ENCODE measurements at regions not wholly inside any gene's neighbourhood (a gene's known extent, or its start where the extent isn't known, plus 50 kb on each side); places are given as distances from the start of the nearest gene placed in this dataset.
"Not testable (repeated sequence)": the region's sequence is repeated elsewhere in the genome, so short reads cannot be mapped to it uniquely, and the experiment has no call there.

DNA sequence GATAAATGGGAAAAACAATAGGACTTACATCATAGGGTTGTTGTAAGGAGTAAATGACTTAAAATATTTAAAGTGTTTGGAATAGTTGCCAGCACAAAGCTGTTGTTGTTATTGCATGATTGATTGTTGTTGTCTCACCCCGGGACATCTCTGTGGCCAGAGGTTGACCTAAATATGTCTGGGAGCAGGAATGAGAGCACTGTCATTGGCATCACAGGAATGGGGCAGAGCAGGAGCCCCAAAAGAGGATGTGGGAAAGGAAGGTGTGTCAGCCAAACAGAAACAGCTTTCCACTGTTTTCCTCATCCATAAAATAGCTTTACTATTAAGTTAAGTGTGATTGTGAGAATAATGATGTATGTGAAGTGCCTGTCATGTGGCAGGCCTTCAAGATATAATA, 121.6 kb downstream of the TMEM168 start:
- TF ChIP-seq, protein P1, sequence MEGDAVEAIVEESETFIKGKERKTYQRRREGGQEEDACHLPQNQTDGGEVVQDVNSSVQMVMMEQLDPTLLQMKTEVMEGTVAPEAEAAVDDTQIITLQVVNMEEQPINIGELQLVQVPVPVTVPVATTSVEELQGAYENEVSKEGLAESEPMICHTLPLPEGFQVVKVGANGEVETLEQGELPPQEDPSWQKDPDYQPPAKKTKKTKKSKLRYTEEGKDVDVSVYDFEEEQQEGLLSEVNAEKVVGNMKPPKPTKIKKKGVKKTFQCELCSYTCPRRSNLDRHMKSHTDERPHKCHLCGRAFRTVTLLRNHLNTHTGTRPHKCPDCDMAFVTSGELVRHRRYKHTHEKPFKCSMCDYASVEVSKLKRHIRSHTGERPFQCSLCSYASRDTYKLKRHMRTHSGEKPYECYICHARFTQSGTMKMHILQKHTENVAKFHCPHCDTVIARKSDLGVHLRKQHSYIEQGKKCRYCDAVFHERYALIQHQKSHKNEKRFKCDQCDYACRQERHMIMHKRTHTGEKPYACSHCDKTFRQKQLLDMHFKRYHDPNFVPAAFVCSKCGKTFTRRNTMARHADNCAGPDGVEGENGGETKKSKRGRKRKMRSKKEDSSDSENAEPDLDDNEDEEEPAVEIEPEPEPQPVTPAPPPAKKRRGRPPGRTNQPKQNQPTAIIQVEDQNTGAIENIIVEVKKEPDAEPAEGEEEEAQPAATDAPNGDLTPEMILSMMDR (IDR thresholded peaks at IDR 0.05; ENCODE audit: unreplicated experiment in 3 of 3) = no peak
- Mint-ChIP-seq H3K27me3 (ENCODE audit: low read depth) (no peaks in the 10 kb centered on the region), H3K4me3 (no peak overlapping the region), H3K9me3 (no peaks in the 10 kb centered on the region), H3K27ac (no peak overlapping the region), H3K36me3 (ENCODE audit: low read depth) (no peaks in the 10 kb centered on the region), H3K4me1 (no peaks in the 10 kb centered on the region)

DNA sequence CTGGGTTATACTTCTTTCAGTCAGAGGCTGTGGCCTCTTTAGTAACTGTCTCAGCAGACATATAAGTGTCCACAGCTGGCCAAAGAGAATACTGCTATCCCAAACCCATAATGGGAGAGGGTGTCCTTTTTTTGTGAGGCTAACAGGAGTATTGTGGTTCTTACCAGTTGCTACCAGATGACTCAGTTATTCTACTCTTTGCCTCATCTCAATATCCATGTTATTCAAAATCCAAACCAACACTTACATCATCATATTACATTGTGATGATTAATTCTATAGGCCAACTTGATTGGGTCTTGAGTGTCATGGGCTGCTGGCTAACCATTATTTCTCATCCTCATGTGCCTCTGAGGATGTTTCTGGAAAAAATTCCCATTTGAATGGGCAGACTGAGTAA, 120.9 kb downstream of the TMEM168 start:
- Mint-ChIP-seq H3K9me3 (no peaks in the 10 kb centered on the region), H3K4me3 (no peak overlapping the region), H3K27me3 (ENCODE audit: low read depth) (no peaks in the 10 kb centered on the region), H3K27ac (no peak overlapping the region), H3K4me1 (no peaks in the 10 kb centered on the region), H3K36me3 (ENCODE audit: low read depth) (no peaks in the 10 kb centered on the region)
- TF ChIP-seq, protein P1 (IDR thresholded peaks at IDR 0.05; ENCODE audit: unreplicated experiment in 3 of 3) = no peak

DNA sequence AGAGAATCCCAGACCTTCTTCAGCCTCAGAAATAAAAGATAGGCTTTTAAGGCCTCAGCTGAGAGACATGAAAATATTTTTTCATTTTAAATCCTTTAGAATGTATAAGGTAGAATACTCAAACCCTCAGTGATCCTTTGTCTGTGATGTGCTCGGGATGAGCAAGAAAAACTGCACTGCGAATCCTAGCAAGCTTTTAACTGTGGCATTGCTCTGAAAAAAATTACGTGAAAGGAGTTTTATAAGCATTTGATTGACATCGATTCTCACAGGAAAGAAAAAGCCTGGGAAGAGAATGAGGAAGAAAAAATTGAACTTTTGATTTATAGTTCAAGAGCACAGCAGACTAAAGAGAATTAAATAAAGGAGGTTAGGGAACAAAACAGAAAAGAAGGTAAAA, 120.0 kb downstream of the TMEM168 start:
- TF ChIP-seq, protein P1 (IDR thresholded peaks at IDR 0.05; ENCODE audit: unreplicated experiment in 3 of 3) = no peak

DNA sequence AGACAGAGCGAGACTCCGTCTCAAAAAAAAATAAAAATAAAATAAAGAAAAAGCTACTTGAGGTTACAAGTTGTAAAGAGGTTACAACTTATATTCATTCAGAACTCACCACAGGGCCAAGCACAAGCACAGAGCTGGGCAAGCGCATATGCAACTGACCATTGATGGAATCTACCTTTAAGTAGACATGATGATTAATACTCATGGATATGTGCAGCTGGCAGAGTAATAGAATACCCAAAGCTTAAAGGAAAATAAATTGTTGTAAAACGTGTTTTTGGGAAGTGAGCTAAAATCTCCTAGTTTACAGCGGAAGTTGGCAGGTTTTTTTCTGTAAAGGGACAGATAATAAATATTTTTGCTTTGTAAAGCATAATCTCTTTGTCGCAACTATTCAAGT, 111.6 kb downstream of the TMEM168 start:
- Mint-ChIP-seq H3K27me3 (ENCODE audit: low read depth) (no peaks in the 10 kb centered on the region), H3K9me3 (no peaks in the 10 kb centered on the region), H3K27ac (no peak overlapping the region), H3K36me3 (ENCODE audit: low read depth) (no peaks in the 10 kb centered on the region), H3K4me3 (no peak overlapping the region), H3K4me1 (no peaks in the 10 kb centered on the region)
- TF ChIP-seq, protein P1 (IDR thresholded peaks at IDR 0.05; ENCODE audit: unreplicated experiment in 3 of 3) = no peak

More for the DNA sequence above, 120.0 kb downstream of the TMEM168 start:
- H3K36me3 Mint-ChIP-seq (ENCODE audit: low read depth) = no peaks in the 10 kb centered on the region
- no peak overlapping the region for H3K4me3 Mint-ChIP-seq
- H3K4me1 Mint-ChIP-seq = no peaks in the 10 kb centered on the region
- H3K27ac Mint-ChIP-seq = no peak overlapping the region
- H3K9me3 Mint-ChIP-seq = no peaks in the 10 kb centered on the region
- no peaks in the 10 kb centered on the region for H3K27me3 Mint-ChIP-seq (ENCODE audit: low read depth)

DNA sequence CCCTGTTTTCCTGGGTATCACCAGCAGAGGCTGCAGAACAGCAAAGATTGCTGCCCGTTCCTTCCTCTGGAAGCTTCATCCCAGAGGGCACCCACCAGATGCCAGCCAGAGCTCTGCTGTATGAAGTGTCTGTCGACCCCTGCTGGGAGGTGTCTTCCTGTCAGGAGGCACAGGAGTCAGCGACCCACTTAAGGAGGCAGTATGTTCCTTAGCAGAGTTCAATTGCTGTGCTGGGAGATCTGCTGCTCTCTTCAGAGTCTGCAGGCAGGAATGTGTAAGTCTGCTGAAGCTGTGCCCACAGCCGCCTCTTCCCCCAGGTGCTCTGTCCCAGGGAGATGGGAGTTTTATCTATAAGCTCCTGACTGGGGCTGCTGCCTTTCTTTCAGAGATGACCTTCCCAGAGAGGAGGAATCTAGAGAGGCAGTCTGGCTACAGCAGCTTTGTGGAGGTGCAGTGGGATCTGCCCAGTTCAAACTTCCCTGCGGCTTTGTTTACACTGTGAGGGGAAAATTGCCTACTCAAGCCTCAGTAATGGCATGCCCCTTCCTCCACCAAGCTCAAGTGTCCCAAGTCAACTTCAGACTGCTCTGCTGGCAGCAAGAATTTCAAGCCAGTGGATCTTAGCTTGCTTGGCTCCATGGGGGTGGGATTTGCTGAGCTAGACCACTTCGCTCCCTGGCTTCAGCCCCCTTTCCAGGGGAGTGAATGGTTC, 100.6 kb downstream of the TMEM168 start:
- H3K9me3 Mint-ChIP-seq = peaks cover 31% of the 10 kb centered on the region
- H3K27me3 Mint-ChIP-seq (ENCODE audit: low read depth); H3K4me1 Mint-ChIP-seq; H3K27ac Mint-ChIP-seq; H3K4me3 Mint-ChIP-seq; H3K36me3 Mint-ChIP-seq (ENCODE audit: low read depth): not testable (repeated sequence)

DNA sequence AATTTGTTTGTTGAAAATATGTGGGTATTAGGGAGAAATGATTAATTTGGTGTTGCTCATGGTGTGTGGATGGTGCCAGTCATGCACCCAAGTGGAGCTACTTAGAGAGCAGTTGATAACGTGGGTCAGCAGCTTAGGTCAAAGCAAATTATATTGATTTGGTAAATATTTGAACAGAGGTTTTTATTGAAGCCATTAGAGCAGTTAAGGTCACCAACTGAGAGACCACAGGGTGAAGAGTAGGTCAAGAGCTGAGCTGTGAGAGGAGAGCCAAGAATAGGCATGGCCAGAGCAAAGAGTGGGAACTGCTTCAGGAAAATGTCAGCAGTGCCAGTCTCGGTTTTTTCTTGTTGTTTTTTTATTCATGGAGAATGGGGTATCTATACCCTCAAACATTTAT, 97.9 kb downstream of the TMEM168 start:
- Mint-ChIP-seq H3K27me3 (ENCODE audit: low read depth) (no peaks in the 10 kb centered on the region), H3K27ac (no peak overlapping the region), H3K9me3 (peaks cover 27% of the 10 kb centered on the region), H3K4me3 (no peak overlapping the region), H3K4me1 (no peaks in the 10 kb centered on the region), H3K36me3 (ENCODE audit: low read depth) (no peaks in the 10 kb centered on the region)
- TF ChIP-seq, protein P1 (IDR thresholded peaks at IDR 0.05; ENCODE audit: unreplicated experiment in 3 of 3) = no peak

DNA sequence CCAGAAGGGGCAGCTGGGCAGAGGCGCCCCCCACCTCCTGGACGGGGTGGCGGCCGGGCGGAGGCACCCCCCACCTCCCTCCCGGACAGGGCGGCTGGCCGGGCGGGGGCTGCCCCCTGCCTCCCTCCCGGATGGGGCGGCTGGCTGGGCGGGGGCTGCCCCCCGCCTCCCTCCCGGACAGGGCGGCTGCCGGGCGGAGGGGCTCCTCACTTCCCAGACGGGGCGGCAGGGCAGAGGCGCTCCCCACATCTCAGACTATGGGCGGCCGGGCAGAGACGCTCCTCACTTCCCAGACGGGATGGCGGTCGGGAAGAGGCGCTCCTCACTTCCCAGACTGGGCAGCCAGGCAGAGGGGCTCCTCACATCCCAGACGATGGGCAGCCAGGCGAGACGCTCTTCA, 93.0 kb downstream of the TMEM168 start:
- H3K27me3 Mint-ChIP-seq (ENCODE audit: low read depth); H3K4me3 Mint-ChIP-seq; H3K36me3 Mint-ChIP-seq (ENCODE audit: low read depth); H3K4me1 Mint-ChIP-seq; H3K27ac Mint-ChIP-seq: not testable (repeated sequence)
- peaks cover 32% of the 10 kb centered on the region for H3K9me3 Mint-ChIP-seq
